Astrocyte of the spinal cord (primary cell): ENCODE measurements at regions not wholly inside any gene's neighbourhood (a gene's known extent, or its start where the extent isn't known, plus 50 kb on each side); places are given as distances from the start of the nearest gene placed in this dataset.

Experiments
- DNase-seq: peaks from one replicate; pipeline ENCODE4 v3.0.0; 2011; ENCODE audit warnings: low read depth, low spot score
- H3K4me3 ChIP-seq: 2 replicates; pipeline ENCODE4 v1.5.1; 2011; ENCODE audit warnings: low read depth, mild to moderate bottlenecking, low read length, moderate library complexity
- CTCF ChIP-seq: IDR thresholded peaks from 2 replicates; pipeline ENCODE4 v1.5.1; 2012; ENCODE audit warnings: low read depth, mild to moderate bottlenecking, low read length, inconsistent platforms
- in situ Hi-C: cut with HindIII; loops from 2 replicates; pipeline ENCODE4 v1.10.0; 2017; ENCODE audit warnings: low sequenced_read_pairs

GRCh38 chr2:2839782-2840531 lies 508.9 kb upstream of the MYT1L start:
- TF ChIP-seq CTCF = no peak
- no peak overlapping the region for H3K4me3 ChIP-seq
- no peak for DNase-seq
- in situ Hi-C loops = no loop called here

GRCh38 chr2:2839393-2839781 lies 508.3 kb upstream of the MYT1L start:
- no peak for TF ChIP-seq CTCF
- in situ Hi-C loops = no loop called here
- no peak overlapping the region for H3K4me3 ChIP-seq
- no peak for DNase-seq

- no peak for TF ChIP-seq CTCF
- DNase-seq = no peak
- in situ Hi-C loops = no loop called here
- no peak overlapping the region for H3K4me3 ChIP-seq
Measured at GRCh38 chr2:2838548-2838845, 507.4 kb upstream of the MYT1L start.

GRCh38 chr2:2837746-2838547 lies 506.9 kb upstream of the MYT1L start:
- H3K4me3 ChIP-seq = no peak overlapping the region
- in situ Hi-C loops = no loop called here
- no peak for TF ChIP-seq CTCF
- DNase-seq = no peak

GRCh38 chr2:2836343-2837070 lies 505.4 kb upstream of the MYT1L start:
- H3K4me3 ChIP-seq = no peak overlapping the region
- in situ Hi-C loops = no loop called here
- TF ChIP-seq CTCF = no peak
- no peak for DNase-seq

- no peak for DNase-seq
- in situ Hi-C loops = no loop called here
- H3K4me3 ChIP-seq = no peak overlapping the region
- TF ChIP-seq CTCF = no peak
Measured at GRCh38 chr2:2834516-2835254, 503.6 kb upstream of the MYT1L start.
